WI38 (cell line): ENCODE measurements at regions not wholly inside any gene's neighbourhood (a gene's known extent, or its start where the extent isn't known, plus 50 kb on each side); places are given as distances from the start of the nearest gene placed in this dataset.

ENCODE experiments used
- H3K4me3 ChIP-seq: 2 replicates; pipeline ENCODE4 v1.5.1; 2011; ENCODE audit warnings: low read depth, mild to moderate bottlenecking, control low read depth, low read length
- CTCF ChIP-seq: IDR thresholded peaks from 2 replicates; pipeline ENCODE4 v1.5.1; 2012; ENCODE audit warnings: low read depth, mild to moderate bottlenecking, control low read depth, low read length

GRCh38 chr11:80173371-80174136, 732.7 kb upstream of the TENM4 start:
- no peak overlapping the region for H3K4me3 ChIP-seq
- TF ChIP-seq CTCF = no peak

- TF ChIP-seq CTCF = no peak
- H3K4me3 ChIP-seq = no peak overlapping the region
Measured at GRCh38 chr11:80168796-80169195, 728.0 kb upstream of the TENM4 start.

- no peak overlapping the region for H3K4me3 ChIP-seq
- TF ChIP-seq CTCF = no peak
Measured at GRCh38 chr11:80167766-80168165, 726.9 kb upstream of the TENM4 start.

- no peak for TF ChIP-seq CTCF
- no peak overlapping the region for H3K4me3 ChIP-seq
Measured at GRCh38 chr11:80165744-80166143, 724.9 kb upstream of the TENM4 start.

GRCh38 chr11:80163441-80163840, 722.6 kb upstream of the TENM4 start:
- TF ChIP-seq CTCF = no peak
- no peak overlapping the region for H3K4me3 ChIP-seq

GRCh38 chr11:80163011-80163410, 722.2 kb upstream of the TENM4 start:
- no peak overlapping the region for H3K4me3 ChIP-seq
- TF ChIP-seq CTCF = no peak

GRCh38 chr11:80162387-80162786, 721.6 kb upstream of the TENM4 start:
- TF ChIP-seq CTCF = no peak
- no peak overlapping the region for H3K4me3 ChIP-seq
